GM12878 (cell line): ENCODE measurements at regions not wholly inside any gene's neighbourhood (a gene's known extent, or its start where the extent isn't known, plus 50 kb on each side); places are given as distances from the start of the nearest gene placed in this dataset.

ENCODE experiments used
- BCLAF1 ChIP-seq: fragments of 450-650 bp; IDR thresholded peaks from 2 replicates; pipeline ENCODE4 v1.6.1; 2017; ENCODE audit warnings: antibody characterized with exemption, mild to moderate bottlenecking, moderate library complexity
- CBFB ChIP-seq: IDR thresholded peaks from 2 replicates; pipeline ENCODE4 v1.6.1; 2016; ENCODE audit warnings: antibody characterized with exemption, low read depth
- CREM ChIP-seq: IDR thresholded peaks from 2 replicates; pipeline ENCODE4 v1.6.1; 2014; ENCODE audit warnings: antibody characterized with exemption, low read depth
- ETV6 ChIP-seq, 2 experiments: fragments of 450-650 bp in 1 of 2; IDR thresholded peaks in 1 of 2; conservative IDR thresholded peaks in 1 of 2; 2 replicates each; pipeline ENCODE4 v1.6.1; 2014; ENCODE audit warnings: antibody characterized with exemption in 1 of 2, borderline replicate concordance in 1 of 2, low read depth in 1 of 2, mild to moderate bottlenecking in 1 of 2, moderate library complexity in 1 of 2
- MLLT1 ChIP-seq: fragments of 450-650 bp; IDR thresholded peaks from 2 replicates; pipeline ENCODE4 v1.6.1; 2016; ENCODE audit warnings: mild to moderate bottlenecking
- NFXL1 ChIP-seq: fragments of 450-650 bp; IDR thresholded peaks from 2 replicates; pipeline ENCODE4 v1.6.1; 2017; ENCODE audit warnings: antibody characterized with exemption, mild to moderate bottlenecking, borderline replicate concordance
- NFYA ChIP-seq: IDR thresholded peaks from 2 replicates; pipeline ENCODE4 v1.6.1; 2011; ENCODE audit warnings: low read depth, mild to moderate bottlenecking, low read length, improper control_type of control experiment, borderline replicate concordance
- RBBP5 ChIP-seq: fragments of 200-600 bp; sonication (generic); conservative IDR thresholded peaks from 2 replicates; pipeline ENCODE4 v1.6.1; 2016
- SREBF1 ChIP-seq: IDR thresholded peaks from 2 replicates; pipeline ENCODE4 v1.6.1; 2012; ENCODE audit warnings: mild to moderate bottlenecking, low read length
- SUZ12 ChIP-seq: fragments of 200-600 bp; sonication (generic); IDR thresholded peaks from one replicate; pipeline ENCODE4 v1.6.1; 2018; ENCODE audit warnings: antibody characterized with exemption, mild to moderate bottlenecking; ENCODE audit not compliant: unreplicated experiment
- TBL1XR1 ChIP-seq: IDR thresholded peaks from 2 replicates; pipeline ENCODE4 v1.6.1; 2012; ENCODE audit warnings: low read depth, low read length, improper control_type of control experiment
- TCF12 ChIP-seq: IDR thresholded peaks from 2 replicates; pipeline ENCODE4 v1.6.1; 2011; ENCODE audit warnings: low read depth, mild to moderate bottlenecking, low read length
- ZBTB4 ChIP-seq: fragments of 450-650 bp; formaldehyde crosslinking; IDR thresholded peaks from 2 replicates; pipeline ENCODE4 v1.4.0; 2022; ENCODE audit warnings: mild to moderate bottlenecking, moderate library complexity
- ZNF217 ChIP-seq: fragments of 450-650 bp; IDR thresholded peaks from 2 replicates; pipeline ENCODE4 v1.6.1; 2017; ENCODE audit warnings: antibody characterized with exemption, mild to moderate bottlenecking
- ZNF384 ChIP-seq: IDR thresholded peaks from 2 replicates; pipeline ENCODE4 v1.6.1; 2012; ENCODE audit warnings: low read depth, mild to moderate bottlenecking, low read length, improper control_type of control experiment, borderline replicate concordance
- ZSCAN29 ChIP-seq: fragments of 450-650 bp; IDR thresholded peaks from 2 replicates; pipeline ENCODE4 v1.6.1; 2017; ENCODE audit warnings: mild to moderate bottlenecking, moderate library complexity
- TF ChIP-seq, protein P1 (sequence below): fragments of 150-350 bp; IDR thresholded peaks from 2 replicates; pipeline ENCODE4 v1.6.1; 2016; ENCODE audit warnings: low read depth, low read length
- TF ChIP-seq, protein P2 (sequence below): fragments of 450-650 bp; IDR thresholded peaks from 2 replicates; pipeline ENCODE4 v1.6.1; 2017; ENCODE audit warnings: mild to moderate bottlenecking

- TF ChIP-seq RBBP5 (no peak), BCLAF1 (no peak), ETV6 (conservative IDR thresholded peaks at IDR 0.05 in 1 of 2, IDR thresholded peaks at IDR 0.05 in 1 of 2; ENCODE audit: borderline replicate concordance in 1 of 2, low read depth in 1 of 2) (no peak; a peak in 1 of 4 replicates), NFXL1 (no peak), NFYA (no peak), MLLT1 (peak; percentile 66; the same call in 1 of the 2 replicates), TBL1XR1 (no peak), ZNF384 (no peak), SUZ12 (no peak), TCF12 (0 out of 2 replicates have a peak, but pooled peaks have one; percentile 44), ZNF217 (no peak), ZBTB4 (CRISPR knock-in tag) (no peak), ZSCAN29 (no peak), CREM (0 out of 2 replicates have a peak, but pooled peaks have one; percentile 16), CBFB (no peak), SREBF1 (no peak)
- TF ChIP-seq, protein P1, sequence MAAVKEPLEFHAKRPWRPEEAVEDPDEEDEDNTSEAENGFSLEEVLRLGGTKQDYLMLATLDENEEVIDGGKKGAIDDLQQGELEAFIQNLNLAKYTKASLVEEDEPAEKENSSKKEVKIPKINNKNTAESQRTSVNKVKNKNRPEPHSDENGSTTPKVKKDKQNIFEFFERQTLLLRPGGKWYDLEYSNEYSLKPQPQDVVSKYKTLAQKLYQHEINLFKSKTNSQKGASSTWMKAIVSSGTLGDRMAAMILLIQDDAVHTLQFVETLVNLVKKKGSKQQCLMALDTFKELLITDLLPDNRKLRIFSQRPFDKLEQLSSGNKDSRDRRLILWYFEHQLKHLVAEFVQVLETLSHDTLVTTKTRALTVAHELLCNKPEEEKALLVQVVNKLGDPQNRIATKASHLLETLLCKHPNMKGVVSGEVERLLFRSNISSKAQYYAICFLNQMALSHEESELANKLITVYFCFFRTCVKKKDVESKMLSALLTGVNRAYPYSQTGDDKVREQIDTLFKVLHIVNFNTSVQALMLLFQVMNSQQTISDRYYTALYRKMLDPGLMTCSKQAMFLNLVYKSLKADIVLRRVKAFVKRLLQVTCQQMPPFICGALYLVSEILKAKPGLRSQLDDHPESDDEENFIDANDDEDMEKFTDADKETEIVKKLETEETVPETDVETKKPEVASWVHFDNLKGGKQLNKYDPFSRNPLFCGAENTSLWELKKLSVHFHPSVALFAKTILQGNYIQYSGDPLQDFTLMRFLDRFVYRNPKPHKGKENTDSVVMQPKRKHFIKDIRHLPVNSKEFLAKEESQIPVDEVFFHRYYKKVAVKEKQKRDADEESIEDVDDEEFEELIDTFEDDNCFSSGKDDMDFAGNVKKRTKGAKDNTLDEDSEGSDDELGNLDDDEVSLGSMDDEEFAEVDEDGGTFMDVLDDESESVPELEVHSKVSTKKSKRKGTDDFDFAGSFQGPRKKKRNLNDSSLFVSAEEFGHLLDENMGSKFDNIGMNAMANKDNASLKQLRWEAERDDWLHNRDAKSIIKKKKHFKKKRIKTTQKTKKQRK = no peak
- TF ChIP-seq, protein P2, sequence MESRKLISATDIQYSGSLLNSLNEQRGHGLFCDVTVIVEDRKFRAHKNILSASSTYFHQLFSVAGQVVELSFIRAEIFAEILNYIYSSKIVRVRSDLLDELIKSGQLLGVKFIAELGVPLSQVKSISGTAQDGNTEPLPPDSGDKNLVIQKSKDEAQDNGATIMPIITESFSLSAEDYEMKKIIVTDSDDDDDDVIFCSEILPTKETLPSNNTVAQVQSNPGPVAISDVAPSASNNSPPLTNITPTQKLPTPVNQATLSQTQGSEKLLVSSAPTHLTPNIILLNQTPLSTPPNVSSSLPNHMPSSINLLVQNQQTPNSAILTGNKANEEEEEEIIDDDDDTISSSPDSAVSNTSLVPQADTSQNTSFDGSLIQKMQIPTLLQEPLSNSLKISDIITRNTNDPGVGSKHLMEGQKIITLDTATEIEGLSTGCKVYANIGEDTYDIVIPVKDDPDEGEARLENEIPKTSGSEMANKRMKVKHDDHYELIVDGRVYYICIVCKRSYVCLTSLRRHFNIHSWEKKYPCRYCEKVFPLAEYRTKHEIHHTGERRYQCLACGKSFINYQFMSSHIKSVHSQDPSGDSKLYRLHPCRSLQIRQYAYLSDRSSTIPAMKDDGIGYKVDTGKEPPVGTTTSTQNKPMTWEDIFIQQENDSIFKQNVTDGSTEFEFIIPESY = no peak
These were observed 66.0 kb upstream of the PLAC8 start (continued) for GRCh38 chr4:83180431-83180968.
